HL-60 (cell line): ENCODE measurements at regions not wholly inside any gene's neighbourhood (a gene's known extent, or its start where the extent isn't known, plus 50 kb on each side); places are given as distances from the start of the nearest gene placed in this dataset.

ENCODE experiments used
- DNase-seq, 2 experiments: peaks; one replicate each; pipeline ENCODE4 v3.0.0-alpha.2; 2010 to 2020; ENCODE audit warnings: low read depth in 1 of 2, low spot score in 1 of 2
- H3K27ac ChIP-seq: fragments of 250-450 bp; sonication (Bioruptor Pico); replicated peaks from 2 replicates; pipeline ENCODE4 v1.5.1; 2020; ENCODE audit warnings: mild to moderate bottlenecking, moderate library complexity
- H3K27me3 ChIP-seq: fragments of 250-450 bp; sonication (Bioruptor Pico); 2 replicates; pipeline ENCODE4 v1.5.1; 2021; ENCODE audit warnings: mild to moderate bottlenecking, moderate library complexity; ENCODE audit not compliant: insufficient read depth, poor library complexity, severe bottlenecking
- H3K4me3 ChIP-seq: replicated peaks from 2 replicates; pipeline ENCODE4 v1.5.1; 2011; ENCODE audit warnings: mild to moderate bottlenecking, control low read depth, low read length; ENCODE audit not compliant: insufficient read depth
- GABPA ChIP-seq: IDR thresholded peaks from 2 replicates; pipeline ENCODE4 v1.6.1; 2012; ENCODE audit warnings: low read depth
- POLR2AphosphoS5 ChIP-seq: IDR thresholded peaks from 2 replicates; pipeline ENCODE4 v1.6.1; 2012; ENCODE audit warnings: low read depth
- SPI1 ChIP-seq: IDR thresholded peaks from 2 replicates; pipeline ENCODE4 v1.6.1; 2012; ENCODE audit warnings: low read depth, mild to moderate bottlenecking, borderline replicate concordance
- TF ChIP-seq, protein P1 (sequence below): IDR thresholded peaks from 2 replicates; pipeline ENCODE4 v1.6.1; 2012; ENCODE audit warnings: low read depth; ENCODE audit not compliant: insufficient replicate concordance
- TF ChIP-seq, protein P2 (sequence below): IDR thresholded peaks from one replicate; pipeline ENCODE4 v1.5.1; 2011; ENCODE audit warnings: low read length, control low read depth, inconsistent platforms; ENCODE audit not compliant: insufficient read depth

DNA sequence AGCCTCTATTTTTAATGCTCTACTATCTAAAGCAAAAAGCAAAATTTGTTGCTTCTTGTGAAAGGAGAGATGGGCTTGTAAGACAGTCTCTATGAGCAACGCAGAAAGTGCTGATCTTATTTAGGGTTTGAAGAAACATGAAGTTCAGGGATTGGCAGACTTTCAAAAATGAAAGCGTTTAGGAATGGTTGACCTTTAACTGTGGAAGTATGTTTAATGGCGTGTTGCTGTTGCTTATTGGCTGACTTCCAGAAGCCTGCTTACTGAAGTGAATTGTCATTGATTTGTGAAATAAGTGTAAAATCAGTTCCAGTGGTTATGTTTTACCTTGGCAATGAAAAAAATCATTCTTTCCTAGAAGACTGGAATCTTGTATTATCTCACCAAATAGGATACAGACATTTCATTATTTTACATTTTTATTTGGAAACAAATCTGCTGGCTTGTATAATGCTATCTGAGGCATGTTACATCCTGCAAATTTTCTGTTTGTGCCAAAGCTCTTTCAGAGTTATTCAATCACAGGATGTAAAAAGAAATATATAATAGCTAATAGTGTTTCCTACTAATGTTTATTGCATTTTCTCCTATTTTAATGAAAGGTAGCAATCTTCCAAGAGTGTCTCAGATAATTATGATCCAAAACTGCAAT is 221.3 kb upstream of the SLITRK6 start:
- no peak overlapping the region for H3K27ac ChIP-seq
- no peak overlapping the region for H3K4me3 ChIP-seq
- no peak for DNase-seq
- no peaks in the 10 kb centered on the region for H3K27me3 ChIP-seq
- TF ChIP-seq, protein P1, sequence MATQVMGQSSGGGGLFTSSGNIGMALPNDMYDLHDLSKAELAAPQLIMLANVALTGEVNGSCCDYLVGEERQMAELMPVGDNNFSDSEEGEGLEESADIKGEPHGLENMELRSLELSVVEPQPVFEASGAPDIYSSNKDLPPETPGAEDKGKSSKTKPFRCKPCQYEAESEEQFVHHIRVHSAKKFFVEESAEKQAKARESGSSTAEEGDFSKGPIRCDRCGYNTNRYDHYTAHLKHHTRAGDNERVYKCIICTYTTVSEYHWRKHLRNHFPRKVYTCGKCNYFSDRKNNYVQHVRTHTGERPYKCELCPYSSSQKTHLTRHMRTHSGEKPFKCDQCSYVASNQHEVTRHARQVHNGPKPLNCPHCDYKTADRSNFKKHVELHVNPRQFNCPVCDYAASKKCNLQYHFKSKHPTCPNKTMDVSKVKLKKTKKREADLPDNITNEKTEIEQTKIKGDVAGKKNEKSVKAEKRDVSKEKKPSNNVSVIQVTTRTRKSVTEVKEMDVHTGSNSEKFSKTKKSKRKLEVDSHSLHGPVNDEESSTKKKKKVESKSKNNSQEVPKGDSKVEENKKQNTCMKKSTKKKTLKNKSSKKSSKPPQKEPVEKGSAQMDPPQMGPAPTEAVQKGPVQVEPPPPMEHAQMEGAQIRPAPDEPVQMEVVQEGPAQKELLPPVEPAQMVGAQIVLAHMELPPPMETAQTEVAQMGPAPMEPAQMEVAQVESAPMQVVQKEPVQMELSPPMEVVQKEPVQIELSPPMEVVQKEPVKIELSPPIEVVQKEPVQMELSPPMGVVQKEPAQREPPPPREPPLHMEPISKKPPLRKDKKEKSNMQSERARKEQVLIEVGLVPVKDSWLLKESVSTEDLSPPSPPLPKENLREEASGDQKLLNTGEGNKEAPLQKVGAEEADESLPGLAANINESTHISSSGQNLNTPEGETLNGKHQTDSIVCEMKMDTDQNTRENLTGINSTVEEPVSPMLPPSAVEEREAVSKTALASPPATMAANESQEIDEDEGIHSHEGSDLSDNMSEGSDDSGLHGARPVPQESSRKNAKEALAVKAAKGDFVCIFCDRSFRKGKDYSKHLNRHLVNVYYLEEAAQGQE = no peak
- no peak for TF ChIP-seq GABPA
- TF ChIP-seq, protein P2, sequence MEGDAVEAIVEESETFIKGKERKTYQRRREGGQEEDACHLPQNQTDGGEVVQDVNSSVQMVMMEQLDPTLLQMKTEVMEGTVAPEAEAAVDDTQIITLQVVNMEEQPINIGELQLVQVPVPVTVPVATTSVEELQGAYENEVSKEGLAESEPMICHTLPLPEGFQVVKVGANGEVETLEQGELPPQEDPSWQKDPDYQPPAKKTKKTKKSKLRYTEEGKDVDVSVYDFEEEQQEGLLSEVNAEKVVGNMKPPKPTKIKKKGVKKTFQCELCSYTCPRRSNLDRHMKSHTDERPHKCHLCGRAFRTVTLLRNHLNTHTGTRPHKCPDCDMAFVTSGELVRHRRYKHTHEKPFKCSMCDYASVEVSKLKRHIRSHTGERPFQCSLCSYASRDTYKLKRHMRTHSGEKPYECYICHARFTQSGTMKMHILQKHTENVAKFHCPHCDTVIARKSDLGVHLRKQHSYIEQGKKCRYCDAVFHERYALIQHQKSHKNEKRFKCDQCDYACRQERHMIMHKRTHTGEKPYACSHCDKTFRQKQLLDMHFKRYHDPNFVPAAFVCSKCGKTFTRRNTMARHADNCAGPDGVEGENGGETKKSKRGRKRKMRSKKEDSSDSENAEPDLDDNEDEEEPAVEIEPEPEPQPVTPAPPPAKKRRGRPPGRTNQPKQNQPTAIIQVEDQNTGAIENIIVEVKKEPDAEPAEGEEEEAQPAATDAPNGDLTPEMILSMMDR = no peak
- no peak for TF ChIP-seq POLR2AphosphoS5
- no peak for TF ChIP-seq SPI1

DNA sequence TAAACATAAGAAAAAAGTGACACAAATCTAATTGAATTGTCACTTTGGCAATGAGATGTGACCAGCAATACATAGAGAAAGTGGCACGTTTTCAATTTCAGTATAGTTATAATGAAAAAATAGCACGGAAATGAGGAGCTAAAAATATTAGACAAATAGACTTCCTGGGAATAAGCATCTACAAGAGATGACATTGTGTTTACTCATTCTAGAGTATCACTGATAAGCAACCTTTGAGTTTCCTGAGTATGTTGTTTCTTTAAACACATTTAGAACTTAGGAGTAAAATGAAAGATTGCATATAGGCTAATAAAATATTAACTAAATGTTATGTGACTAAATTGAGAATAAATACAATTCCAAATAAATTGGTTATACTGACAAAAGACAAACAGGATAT is 207.1 kb upstream of the SLITRK6 start:
- Histone ChIP-seq H3K27ac (no peak overlapping the region), H3K4me3 (no peak overlapping the region), H3K27me3 (no peaks in the 10 kb centered on the region)
- DNase-seq = no peak
- no peak for TF ChIP-seq GABPA
- TF ChIP-seq SPI1 = no peak
- TF ChIP-seq, protein P2 = no peak
- TF ChIP-seq POLR2AphosphoS5 = no peak
- TF ChIP-seq, protein P1 = no peak

DNA sequence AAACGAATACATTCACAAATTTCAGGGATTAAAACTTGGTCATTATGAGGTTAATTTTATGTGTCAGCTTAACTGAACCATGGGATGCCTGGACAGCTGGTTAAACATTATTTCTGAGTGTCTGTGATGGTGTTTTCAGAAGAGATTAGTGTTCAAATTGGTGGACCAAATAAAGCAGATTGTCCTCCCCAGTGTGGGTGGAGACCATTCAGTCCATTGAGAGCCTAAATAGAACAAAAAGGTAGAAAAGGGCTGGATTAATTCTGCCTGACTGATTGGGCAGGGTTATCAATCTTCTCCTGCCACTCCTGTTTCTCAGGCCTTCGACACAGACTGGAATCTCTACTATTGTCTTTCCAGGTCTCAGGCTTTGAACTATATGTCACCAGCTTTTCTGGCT is 203.8 kb upstream of the SLITRK6 start:
- Histone ChIP-seq H3K27ac (no peak overlapping the region), H3K4me3 (no peak overlapping the region), H3K27me3 (no peaks in the 10 kb centered on the region)
- DNase-seq = no peak
- TF ChIP-seq POLR2AphosphoS5 = no peak
- TF ChIP-seq, protein P2 = no peak
- TF ChIP-seq GABPA = no peak
- TF ChIP-seq SPI1 = no peak
- TF ChIP-seq, protein P1 = no peak
